ENCODE measurements at regions not wholly inside any gene's neighbourhood (a gene's known extent, or its start where the extent isn't known, plus 50 kb on each side); places are given as distances from the start of the nearest gene placed in this dataset.

DNA sequence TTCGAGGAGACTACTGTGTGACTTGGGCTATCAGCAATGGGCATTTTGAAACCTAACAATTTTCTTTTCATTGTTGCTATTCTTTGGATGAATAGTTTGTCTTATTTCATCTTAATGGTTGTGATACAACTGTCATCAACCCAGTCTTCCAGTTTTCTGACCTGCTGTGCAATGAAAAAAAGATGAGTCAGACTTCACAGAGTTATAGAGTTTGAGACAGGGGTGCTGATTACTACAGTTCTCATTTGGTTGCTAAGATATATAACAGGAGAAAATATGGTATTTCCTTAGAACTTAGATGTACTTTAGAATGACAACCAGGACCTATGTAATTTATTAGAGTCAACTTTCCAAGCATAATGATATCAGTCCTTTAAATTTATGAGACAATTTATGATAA lies 564.4 kb upstream of the NUDT12 start:
- no peak overlapping the region for H2AK9ac ChIP-seq (replicated peaks; ENCODE audit: low read depth, low read length, poor library complexity)
- no peak overlapping the region for H3K4me3 ChIP-seq (ENCODE audit: insufficient read depth, low read depth, low read length)
- no TSS peak for BruUV-seq (replicated peaks)
- H3K23ac ChIP-seq (ENCODE audit: low read depth, low read length), result no peak overlapping the region
- no peak overlapping the region for H3K56ac ChIP-seq (ENCODE audit: extremely low read depth, insufficient read depth, low read length)
- in situ Hi-C loops (cut with MboI; ENCODE audit: low sequenced_read_pairs), result no loop called here
- H4K20me1 ChIP-seq (ENCODE audit: insufficient read depth, low read length), result no peaks in the 10 kb centered on the region
- no peak overlapping the region for H3K18ac ChIP-seq (ENCODE audit: low read depth, low read length)
- no peak for DNase-seq
- no peak overlapping the region for H3K9ac ChIP-seq (ENCODE audit: low read depth, low read length)
- no peaks in the 10 kb centered on the region for H3K36me3 ChIP-seq (ENCODE audit: control insufficient read depth, insufficient read depth, low read length)
- H2BK5ac ChIP-seq (ENCODE audit: low read depth, low read length, poor library complexity, severe bottlenecking), result no peak overlapping the region
- H3K4me1 ChIP-seq (ENCODE audit: control insufficient read depth, insufficient read depth, low read length), result no peaks in the 10 kb centered on the region
- TF ChIP-seq, protein P1, sequence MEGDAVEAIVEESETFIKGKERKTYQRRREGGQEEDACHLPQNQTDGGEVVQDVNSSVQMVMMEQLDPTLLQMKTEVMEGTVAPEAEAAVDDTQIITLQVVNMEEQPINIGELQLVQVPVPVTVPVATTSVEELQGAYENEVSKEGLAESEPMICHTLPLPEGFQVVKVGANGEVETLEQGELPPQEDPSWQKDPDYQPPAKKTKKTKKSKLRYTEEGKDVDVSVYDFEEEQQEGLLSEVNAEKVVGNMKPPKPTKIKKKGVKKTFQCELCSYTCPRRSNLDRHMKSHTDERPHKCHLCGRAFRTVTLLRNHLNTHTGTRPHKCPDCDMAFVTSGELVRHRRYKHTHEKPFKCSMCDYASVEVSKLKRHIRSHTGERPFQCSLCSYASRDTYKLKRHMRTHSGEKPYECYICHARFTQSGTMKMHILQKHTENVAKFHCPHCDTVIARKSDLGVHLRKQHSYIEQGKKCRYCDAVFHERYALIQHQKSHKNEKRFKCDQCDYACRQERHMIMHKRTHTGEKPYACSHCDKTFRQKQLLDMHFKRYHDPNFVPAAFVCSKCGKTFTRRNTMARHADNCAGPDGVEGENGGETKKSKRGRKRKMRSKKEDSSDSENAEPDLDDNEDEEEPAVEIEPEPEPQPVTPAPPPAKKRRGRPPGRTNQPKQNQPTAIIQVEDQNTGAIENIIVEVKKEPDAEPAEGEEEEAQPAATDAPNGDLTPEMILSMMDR (conservative IDR thresholded peaks at IDR 0.05; ENCODE audit: low read depth, low read length), result no peak
- TF ChIP-seq MXI1 (IDR thresholded peaks at IDR 0.05; ENCODE audit: borderline replicate concordance, low read depth, low read length) (no peak), CHD1 (IDR thresholded peaks at IDR 0.05; ENCODE audit: low read depth, low read length) (no peak), CEBPB (IDR thresholded peaks at IDR 0.05; ENCODE audit: low read depth, low read length) (no peak), POLR2A (IDR thresholded peaks at IDR 0.05; ENCODE audit: low read depth, low read length) (no peak), MAZ (IDR thresholded peaks at IDR 0.05; ENCODE audit: borderline replicate concordance, low read depth, low read length) (no peak), BHLHE40 (IDR thresholded peaks at IDR 0.05; ENCODE audit: low read depth, low read length) (no peak), MAFK (IDR thresholded peaks at IDR 0.05; ENCODE audit: low read depth, low read length) (no peak), FOS (IDR thresholded peaks at IDR 0.05; ENCODE audit: low read depth, low read length) (no peak), RFX5 (IDR thresholded peaks at IDR 0.05; ENCODE audit: low read depth, low read length) (no peak), RAD21 (IDR thresholded peaks at IDR 0.05; ENCODE audit: low read length) (no peak)
- TF ChIP-seq, protein P2, sequence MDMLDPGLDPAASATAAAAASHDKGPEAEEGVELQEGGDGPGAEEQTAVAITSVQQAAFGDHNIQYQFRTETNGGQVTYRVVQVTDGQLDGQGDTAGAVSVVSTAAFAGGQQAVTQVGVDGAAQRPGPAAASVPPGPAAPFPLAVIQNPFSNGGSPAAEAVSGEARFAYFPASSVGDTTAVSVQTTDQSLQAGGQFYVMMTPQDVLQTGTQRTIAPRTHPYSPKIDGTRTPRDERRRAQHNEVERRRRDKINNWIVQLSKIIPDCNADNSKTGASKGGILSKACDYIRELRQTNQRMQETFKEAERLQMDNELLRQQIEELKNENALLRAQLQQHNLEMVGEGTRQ (IDR thresholded peaks at IDR 0.05; ENCODE audit: low read depth, low read length), result no peak
- TF ChIP-seq, protein P3, sequence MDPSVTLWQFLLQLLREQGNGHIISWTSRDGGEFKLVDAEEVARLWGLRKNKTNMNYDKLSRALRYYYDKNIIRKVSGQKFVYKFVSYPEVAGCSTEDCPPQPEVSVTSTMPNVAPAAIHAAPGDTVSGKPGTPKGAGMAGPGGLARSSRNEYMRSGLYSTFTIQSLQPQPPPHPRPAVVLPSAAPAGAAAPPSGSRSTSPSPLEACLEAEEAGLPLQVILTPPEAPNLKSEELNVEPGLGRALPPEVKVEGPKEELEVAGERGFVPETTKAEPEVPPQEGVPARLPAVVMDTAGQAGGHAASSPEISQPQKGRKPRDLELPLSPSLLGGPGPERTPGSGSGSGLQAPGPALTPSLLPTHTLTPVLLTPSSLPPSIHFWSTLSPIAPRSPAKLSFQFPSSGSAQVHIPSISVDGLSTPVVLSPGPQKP (IDR thresholded peaks at IDR 0.05; ENCODE audit: borderline replicate concordance, low read depth, low read length), result no peak
- ChIA-PET CTCF (no interaction called here), POLR2A (ENCODE audit: unreplicated experiment) (no interaction called here)
- H3K9me3 ChIP-seq (ENCODE audit: control insufficient read depth, insufficient read depth, low read length), result no peaks in the 10 kb centered on the region
- no peak overlapping the region for H3K27ac ChIP-seq (ENCODE audit: insufficient read depth, low read length)
- H4K91ac ChIP-seq (ENCODE audit: insufficient read depth, low read depth, low read length), result no peak overlapping the region
- H3K4me2 ChIP-seq (ENCODE audit: low read depth, low read length), result no peak overlapping the region
- intact Hi-C loops (cut with micrococcal nuclease), result loop anchor here (10.0 kb wide), 1 partner anchor 122 kb away; no protein-coding TSS in a partner anchor
- no peak overlapping the region for H2BK20ac ChIP-seq (ENCODE audit: low read depth, low read length)
- H2BK120ac ChIP-seq (ENCODE audit: low read depth, low read length), result no peak overlapping the region
- H4K8ac ChIP-seq (ENCODE audit: low read depth in 2 of 2, low read length in 2 of 2), result no peak overlapping the region
- H4K5ac ChIP-seq (ENCODE audit: low read depth, low read length), result no peak overlapping the region
- no peak overlapping the region for H2AK5ac ChIP-seq (ENCODE audit: low read depth, low read length)
- H3K4ac ChIP-seq (ENCODE audit: low read depth, low read length), result no peak overlapping the region
- no peak overlapping the region for H2AFZ ChIP-seq (replicated peaks; ENCODE audit: low read length, poor library complexity)
- WGBS, 2 experiments (ENCODE audit: extremely low coverage in 2 of 2, insufficient read length in 1 of 2), result no CpG with 5 or more reads among the region's 1 CpG
- dilution Hi-C loops (cut with HindIII; ENCODE audit: low sequenced_read_pairs, unreplicated experiment), result no loop called here
- H3K14ac ChIP-seq (replicated peaks; ENCODE audit: low read depth, low read length), result no peak overlapping the region
- no peaks in the 10 kb centered on the region for H3K9me1 ChIP-seq (ENCODE audit: insufficient read depth, low read length)
- H3K27me3 ChIP-seq (ENCODE audit: control insufficient read depth, insufficient read depth, low read length), result no peaks in the 10 kb centered on the region
- H3K79me1 ChIP-seq (ENCODE audit: low read depth in 1 of 2, low read length in 2 of 2), result no peaks in the 10 kb centered on the region
- no peak for ATAC-seq (ENCODE audit: low read depth)
- H2BK15ac ChIP-seq (ENCODE audit: low read depth, low read length), result no peak overlapping the region

All from IMR-90 (cell line).